NCI-H1092 (cell line): ENCODE measurements at regions not wholly inside any gene's neighbourhood (a gene's known extent, or its start where the extent isn't known, plus 50 kb on each side); places are given as distances from the start of the nearest gene placed in this dataset.
"Not testable (repeated sequence)": the region's sequence is repeated elsewhere in the genome, so short reads cannot be mapped to it uniquely, and the experiment has no call there.

Experiments
- DNase-seq: peaks from one replicate; lab custom pipeline; 2025; lab: John Stamatoyannopoulos, UW

DNA sequence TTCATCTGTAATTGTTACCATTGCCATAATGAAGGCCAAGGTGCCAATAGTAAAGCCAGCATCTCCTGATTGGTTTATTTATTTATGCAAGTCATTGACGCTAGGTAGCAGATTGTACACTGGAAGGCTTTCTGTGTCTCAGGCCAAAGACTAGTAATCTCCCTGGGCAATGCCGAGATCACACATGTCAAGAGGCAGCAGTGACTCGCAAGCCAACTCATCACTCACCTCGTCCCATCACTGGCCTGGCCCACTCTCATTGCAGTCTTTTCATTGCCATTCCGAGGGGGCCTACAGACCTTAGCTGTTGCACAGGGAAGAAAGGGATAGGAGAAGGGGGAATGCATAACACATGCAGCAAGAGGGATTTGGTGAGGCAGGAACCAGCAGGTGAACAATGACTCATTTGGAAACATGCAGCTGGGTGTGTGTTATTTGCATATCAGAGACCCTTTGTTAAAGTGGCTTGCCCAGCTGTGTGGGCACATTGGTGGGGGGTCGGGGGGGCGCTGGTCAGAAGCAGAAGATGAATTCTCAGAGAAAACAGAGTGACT, 448.7 kb upstream of the HNRNPA3 start:
- no peak for DNase-seq

- no peak for DNase-seq
Observed at GRCh38 chr2:176764921-176765320, 447.7 kb upstream of the HNRNPA3 start.

DNA sequence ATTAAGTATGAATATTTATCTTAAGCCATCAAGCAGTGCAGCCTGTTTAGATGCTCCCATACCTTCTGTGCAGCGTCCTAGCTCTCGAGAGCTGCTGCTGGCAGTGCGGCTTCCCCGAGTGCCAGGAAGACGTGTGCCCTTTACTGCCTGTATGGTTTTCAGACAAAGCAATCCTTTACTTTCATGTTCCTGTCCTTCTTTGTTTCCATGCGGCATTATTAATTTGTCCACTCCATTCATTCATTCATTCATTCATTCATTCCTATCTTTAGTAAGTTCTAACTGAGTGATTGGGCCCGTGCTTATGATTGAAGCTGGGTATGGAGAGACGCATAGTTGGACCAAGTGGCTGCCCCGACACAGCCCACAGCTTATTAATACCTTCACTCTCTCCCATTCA, 446.6 kb upstream of the HNRNPA3 start:
- no peak for DNase-seq

GRCh38 chr2:176768185-176768584, 444.4 kb upstream of the HNRNPA3 start:
- DNase-seq = no peak

GRCh38 chr2:176769021-176769420, 443.6 kb upstream of the HNRNPA3 start:
- DNase-seq = no peak

- no peak for DNase-seq
Observed at GRCh38 chr2:176769499-176770370, 442.9 kb upstream of the HNRNPA3 start.

DNA sequence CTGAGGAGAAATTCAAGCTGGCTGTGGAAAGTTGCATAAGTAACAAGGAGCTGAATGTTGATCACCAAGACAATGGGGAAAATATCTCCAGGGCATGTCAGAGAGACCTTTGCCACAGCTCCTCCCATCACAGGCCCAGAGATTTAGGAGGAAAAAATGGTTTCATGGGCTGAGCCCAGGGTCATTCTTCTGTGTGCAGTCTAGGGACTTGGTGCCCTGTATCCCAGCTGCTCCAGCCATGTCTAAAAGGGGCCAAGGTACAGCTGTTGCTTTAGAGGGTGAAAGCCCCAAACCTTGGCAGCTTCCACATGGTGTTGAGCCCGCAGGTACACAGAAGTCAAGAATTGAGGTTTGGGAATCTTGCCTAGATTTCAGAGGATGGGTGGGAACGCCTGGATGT, 439.8 kb upstream of the HNRNPA3 start:
- no peak for DNase-seq

DNA sequence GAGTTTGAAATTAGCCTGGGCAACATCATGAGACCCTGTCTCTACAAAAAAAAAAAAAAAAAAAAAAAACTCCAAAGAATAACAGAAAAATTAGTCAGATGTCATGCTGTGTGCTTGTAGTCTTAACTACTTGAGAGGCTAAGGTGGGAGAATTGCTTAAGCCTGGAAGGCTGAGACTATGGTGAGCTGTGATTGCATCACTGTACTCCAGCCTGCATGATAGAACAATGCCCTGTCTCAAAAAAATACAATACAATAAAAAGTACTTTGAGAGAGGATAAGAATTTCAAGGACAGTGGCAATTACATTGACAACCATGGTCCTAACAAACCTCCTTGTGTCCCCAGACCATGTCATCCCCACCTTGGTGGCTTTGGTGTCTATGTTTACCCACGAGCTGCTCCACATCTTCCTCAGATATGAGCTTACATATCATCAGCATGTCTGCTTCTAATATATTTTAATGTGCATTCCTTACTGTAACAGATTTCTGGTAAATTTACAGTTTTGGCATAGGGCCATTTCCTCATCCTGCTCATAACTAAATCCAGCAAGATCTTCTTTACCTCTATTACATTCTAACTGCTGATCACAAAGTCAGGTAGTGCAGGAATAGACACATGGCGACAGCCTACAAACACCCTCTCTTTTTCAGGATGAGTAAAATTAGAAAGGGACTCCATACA, 437.7 kb upstream of the HNRNPA3 start:
- DNase-seq = no peak

DNA sequence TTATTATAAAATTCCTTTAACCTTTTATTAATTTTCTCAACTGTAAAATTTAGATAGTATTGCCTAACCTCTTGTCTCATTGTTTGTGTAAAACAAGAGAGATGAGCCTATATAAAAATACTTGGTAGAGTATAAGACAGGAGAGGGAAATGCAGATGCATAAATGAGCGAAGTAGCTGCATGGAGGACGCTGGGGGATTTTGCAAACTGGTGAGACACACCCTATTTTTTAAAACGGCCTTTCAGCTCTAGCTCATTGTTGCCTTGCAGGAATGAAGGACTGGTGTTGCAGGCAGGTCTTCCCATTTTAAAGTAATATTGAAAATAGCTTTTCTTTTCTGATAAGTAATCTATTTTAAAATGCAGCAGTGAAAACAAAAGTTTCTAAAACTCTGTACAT, 435.3 kb upstream of the HNRNPA3 start:
- DNase-seq = no peak

- no peak for DNase-seq
Observed at GRCh38 chr2:176779917-176780316, 432.7 kb upstream of the HNRNPA3 start.

DNA sequence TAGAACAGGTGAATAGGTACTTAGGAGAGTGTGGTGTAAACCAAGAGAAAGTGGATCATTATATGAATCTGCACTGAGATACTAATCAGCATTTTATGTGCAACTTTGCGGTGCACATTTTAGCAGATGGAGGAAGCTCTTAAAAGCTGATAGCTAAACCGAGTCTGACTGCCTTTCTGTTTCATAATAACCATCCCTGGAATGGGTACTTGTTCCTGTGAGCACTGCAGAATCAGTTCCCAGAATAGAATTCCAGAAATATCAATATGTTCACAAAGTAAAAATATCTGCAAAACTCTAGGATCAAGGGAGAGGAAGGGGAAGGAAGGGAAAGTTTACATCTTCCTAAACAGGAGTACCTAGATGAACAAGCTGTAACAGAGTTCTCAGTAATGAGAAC, 432.2 kb upstream of the HNRNPA3 start:
- DNase-seq = no peak

DNA sequence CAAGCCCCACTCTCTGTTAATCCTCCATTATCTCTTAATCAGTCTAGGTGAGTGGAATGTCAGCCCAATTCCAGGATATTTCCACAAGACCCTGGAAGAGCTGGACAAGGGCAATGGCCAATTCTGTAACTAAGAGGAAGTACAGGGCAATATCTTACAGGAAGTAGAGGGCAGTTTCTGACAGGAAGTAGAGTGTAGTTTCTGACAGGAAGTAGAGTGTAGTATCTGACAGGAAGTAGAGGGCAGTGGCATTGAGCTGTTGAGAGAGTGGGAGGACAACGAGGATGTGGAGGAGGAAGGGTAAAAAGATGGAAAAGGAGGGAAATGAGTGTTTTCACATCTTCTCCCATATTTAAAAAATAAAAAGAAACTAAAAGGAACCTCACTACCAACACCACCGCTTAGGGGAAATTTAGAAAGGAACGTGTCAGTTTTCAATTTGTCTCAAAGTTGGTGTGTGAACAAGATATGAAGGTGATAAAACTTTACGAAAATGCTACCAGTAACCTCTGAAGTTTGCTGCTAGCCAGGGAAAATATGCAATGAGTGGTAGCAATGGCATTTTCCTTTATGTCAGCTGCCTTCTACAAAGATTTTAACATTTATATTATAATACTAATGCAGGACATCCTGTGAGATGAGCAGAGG, 430.9 kb upstream of the HNRNPA3 start:
- no peak for DNase-seq

DNA sequence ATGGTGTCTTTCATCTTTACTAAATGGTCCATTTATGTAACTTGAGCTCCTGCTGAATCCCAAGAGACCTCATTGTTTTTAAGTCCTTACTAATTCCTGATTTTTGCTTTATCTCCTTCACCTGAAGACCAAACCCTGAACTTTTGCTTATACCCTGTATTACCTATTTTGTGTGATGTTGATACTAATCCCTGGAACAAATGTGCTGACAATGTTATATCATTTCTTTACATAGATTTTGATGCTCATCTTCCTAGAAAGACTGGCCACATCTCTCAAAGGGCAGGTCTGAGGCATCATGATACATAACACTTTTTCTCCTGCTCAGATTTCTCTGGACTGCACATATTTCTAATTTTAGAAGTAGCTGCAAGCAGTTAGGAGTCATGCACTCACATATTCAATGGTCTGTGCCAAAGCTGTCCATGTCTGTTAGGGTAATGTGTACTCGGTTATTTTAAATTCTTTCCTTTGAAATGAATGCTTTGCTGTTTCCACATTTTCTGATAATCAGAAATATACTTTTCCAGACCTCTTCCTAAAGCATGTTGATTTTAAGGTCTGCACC, 427.9 kb upstream of the HNRNPA3 start:
- no peak for DNase-seq

- no peak for DNase-seq
Observed at GRCh38 chr2:176789751-176790150, 422.8 kb upstream of the HNRNPA3 start.

GRCh38 chr2:176790468-176790867, 422.1 kb upstream of the HNRNPA3 start:
- no peak for DNase-seq

DNA sequence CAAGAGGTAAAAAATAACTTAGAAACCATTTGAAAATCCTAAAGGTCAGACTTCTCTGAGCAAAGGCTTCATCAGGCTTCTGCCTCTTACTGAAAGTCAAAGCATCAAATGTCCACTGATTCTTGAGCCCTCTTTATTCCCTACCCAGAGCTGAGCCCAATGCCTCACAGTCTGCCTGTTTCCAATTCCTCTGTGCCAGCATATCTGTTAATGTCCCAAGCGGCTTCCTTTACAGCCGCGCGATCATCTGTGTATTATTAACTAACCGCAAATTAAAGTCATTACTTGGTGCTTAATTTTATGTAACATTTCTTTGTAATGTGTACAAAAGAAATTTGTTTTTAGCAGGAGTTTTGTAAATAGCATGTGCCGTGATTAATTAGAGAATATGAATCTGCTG, 418.8 kb upstream of the HNRNPA3 start:
- DNase-seq = no peak

GRCh38 chr2:176794392-176794791, 418.2 kb upstream of the HNRNPA3 start:
- no peak for DNase-seq

- no peak for DNase-seq
Observed at GRCh38 chr2:176795823-176796222, 416.8 kb upstream of the HNRNPA3 start.

GRCh38 chr2:176796677-176797076, 415.9 kb upstream of the HNRNPA3 start:
- not testable (repeated sequence) for DNase-seq

DNA sequence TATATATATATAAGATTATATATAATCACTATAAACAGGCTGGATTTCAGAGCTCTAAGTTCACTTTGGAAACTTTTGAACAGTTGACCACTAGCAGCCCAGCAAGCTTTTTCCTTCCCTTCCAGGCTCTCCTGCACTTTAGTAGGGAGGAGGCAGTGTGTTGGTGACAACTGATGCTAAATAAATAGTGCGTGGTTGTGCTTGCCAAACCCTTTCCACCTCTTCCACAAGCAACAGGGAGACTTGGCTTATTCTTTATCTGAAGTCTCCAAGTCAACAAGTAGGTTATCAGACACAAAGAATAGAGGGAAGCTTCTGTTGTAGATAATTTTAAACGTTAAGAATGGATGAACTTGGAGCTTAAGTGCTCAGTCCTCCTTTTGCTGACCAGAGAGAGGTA, 408.2 kb upstream of the HNRNPA3 start:
- DNase-seq = no peak

DNA sequence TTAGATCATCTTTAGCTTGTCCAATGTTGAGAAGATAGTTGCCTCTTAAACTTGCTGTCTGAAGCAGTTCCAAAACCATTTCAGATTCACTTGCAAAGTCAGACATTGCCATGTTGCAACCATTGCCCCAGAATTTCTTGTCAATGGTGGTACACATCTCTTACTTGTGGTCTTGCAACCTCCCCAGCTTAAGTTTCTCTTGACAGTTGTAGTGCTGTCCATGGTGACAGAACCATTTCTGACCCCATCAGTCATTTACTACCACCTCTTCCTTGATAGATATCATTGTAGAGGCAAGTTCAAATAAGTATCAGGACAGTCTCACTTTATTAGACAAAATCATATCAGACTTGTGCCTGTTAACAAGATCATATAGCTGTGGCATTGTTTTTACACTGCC, 407.2 kb upstream of the HNRNPA3 start:
- no peak for DNase-seq

- DNase-seq = peak; percentile 75
Observed at GRCh38 chr2:176812246-176812775, 400.3 kb upstream of the HNRNPA3 start.
